Activated T-helper 1 cell treated with anti-CD3 and anti-CD28 coated beads, Interleukin-12 subunit alpha, Interleukin-12 subunit beta, Interleukin-2, Interleukin-4 antibody, amounts not matched to agents 30 ng/mL and 10 ng/mL and 1 ng/mL, durations not matched to agents 14 hours and 24 hours and 36 hours (primary cell): ENCODE measurements at regions not wholly inside any gene's neighbourhood (a gene's known extent, or its start where the extent isn't known, plus 50 kb on each side); places are given as distances from the start of the nearest gene placed in this dataset.

Experiments
- DNase-seq: peaks from one replicate; pipeline ENCODE4 v3.0.0; 2021; ENCODE audit warnings: low spot score
- H3K27ac Mint-ChIP-seq: one replicate; pipeline ENCODE4 v1.8.0; 2021; ENCODE audit warnings: mild to moderate bottlenecking, mixed read lengths
- H3K27me3 Mint-ChIP-seq: one replicate; pipeline ENCODE4 v1.8.0; 2022; ENCODE audit warnings: mild to moderate bottlenecking, moderate library complexity, mixed read lengths; ENCODE audit not compliant: insufficient read depth
- H3K36me3 Mint-ChIP-seq: one replicate; pipeline ENCODE4 v1.8.0; 2021; ENCODE audit warnings: low read depth, mixed read lengths
- H3K4me1 Mint-ChIP-seq: one replicate; pipeline ENCODE4 v1.8.0; 2021; ENCODE audit warnings: low read depth, mixed read lengths
- H3K4me3 Mint-ChIP-seq: one replicate; pipeline ENCODE4 v1.8.0; 2021; ENCODE audit warnings: mild to moderate bottlenecking, moderate library complexity, mixed read lengths
- H3K9me3 Mint-ChIP-seq: one replicate; pipeline ENCODE4 v1.8.0; 2021; ENCODE audit warnings: mixed read lengths
- intact Hi-C: fragments of 100-400 bp; cut with micrococcal nuclease; formaldehyde crosslinking; loops from one replicate; pipeline ENCODE4 v1.15.1; 2024

GRCh38 chr11:119863236-119863635, 134.2 kb upstream of the NECTIN1 start:
- Mint-ChIP-seq H3K4me3 (no peak overlapping the region), H3K27me3 (peaks cover 13% of the 10 kb centered on the region), H3K27ac (no peak overlapping the region), H3K9me3 (no peaks in the 10 kb centered on the region), H3K36me3 (no peaks in the 10 kb centered on the region), H3K4me1 (no peaks in the 10 kb centered on the region)
- no peak for DNase-seq
- intact Hi-C loops: no loop called here

GRCh38 chr11:119861160-119861559, 132.2 kb upstream of the NECTIN1 start:
- Mint-ChIP-seq H3K9me3 (no peaks in the 10 kb centered on the region), H3K36me3 (no peaks in the 10 kb centered on the region), H3K4me1 (no peaks in the 10 kb centered on the region), H3K27me3 (peaks cover 10% of the 10 kb centered on the region), H3K4me3 (no peak overlapping the region), H3K27ac (no peak overlapping the region)
- intact Hi-C loops: no loop called here
- DNase-seq: no peak

GRCh38 chr11:119860561-119861094, 131.6 kb upstream of the NECTIN1 start:
- intact Hi-C loops: no loop called here
- DNase-seq: no peak
- H3K4me3 Mint-ChIP-seq: no peak overlapping the region
- no peaks in the 10 kb centered on the region for H3K9me3 Mint-ChIP-seq
- H3K36me3 Mint-ChIP-seq: no peaks in the 10 kb centered on the region
- no peak overlapping the region for H3K27ac Mint-ChIP-seq
- peaks cover 7% of the 10 kb centered on the region for H3K27me3 Mint-ChIP-seq
- no peaks in the 10 kb centered on the region for H3K4me1 Mint-ChIP-seq

GRCh38 chr11:119859684-119860083, 130.7 kb upstream of the NECTIN1 start:
- peaks cover 6% of the 10 kb centered on the region for H3K27me3 Mint-ChIP-seq
- no peak overlapping the region for H3K4me3 Mint-ChIP-seq
- no peaks in the 10 kb centered on the region for H3K4me1 Mint-ChIP-seq
- H3K9me3 Mint-ChIP-seq: no peaks in the 10 kb centered on the region
- intact Hi-C loops: no loop called here
- no peaks in the 10 kb centered on the region for H3K36me3 Mint-ChIP-seq
- DNase-seq: no peak
- H3K27ac Mint-ChIP-seq: no peak overlapping the region

GRCh38 chr11:119858288-119858687, 129.3 kb upstream of the NECTIN1 start:
- H3K27me3 Mint-ChIP-seq: peaks cover 4% of the 10 kb centered on the region
- intact Hi-C loops: no loop called here
- H3K9me3 Mint-ChIP-seq: no peaks in the 10 kb centered on the region
- H3K27ac Mint-ChIP-seq: no peak overlapping the region
- H3K4me1 Mint-ChIP-seq: no peaks in the 10 kb centered on the region
- H3K4me3 Mint-ChIP-seq: no peak overlapping the region
- no peaks in the 10 kb centered on the region for H3K36me3 Mint-ChIP-seq
- DNase-seq: no peak

- intact Hi-C loops: no loop called here
Observed at GRCh38 chr11:119856681-119857485, 127.9 kb upstream of the NECTIN1 start.

GRCh38 chr11:119855066-119855465, 126.1 kb upstream of the NECTIN1 start:
- no peak for DNase-seq
- peaks cover 7% of the 10 kb centered on the region for H3K27me3 Mint-ChIP-seq
- no peak overlapping the region for H3K27ac Mint-ChIP-seq
- no peaks in the 10 kb centered on the region for H3K4me1 Mint-ChIP-seq
- H3K4me3 Mint-ChIP-seq: no peak overlapping the region
- no peaks in the 10 kb centered on the region for H3K9me3 Mint-ChIP-seq
- intact Hi-C loops: no loop called here
- H3K36me3 Mint-ChIP-seq: no peaks in the 10 kb centered on the region

More at GRCh38 chr11:119856681-119857485, 127.9 kb upstream of the NECTIN1 start:
- DNase-seq: no peak
- Mint-ChIP-seq H3K27ac (no peak overlapping the region), H3K4me3 (no peak overlapping the region), H3K27me3 (peaks cover 5% of the 10 kb centered on the region), H3K36me3 (no peaks in the 10 kb centered on the region), H3K9me3 (no peaks in the 10 kb centered on the region), H3K4me1 (no peaks in the 10 kb centered on the region)

GRCh38 chr11:119854521-119854920, 125.5 kb upstream of the NECTIN1 start:
- no peak overlapping the region for H3K27ac Mint-ChIP-seq
- no peaks in the 10 kb centered on the region for H3K9me3 Mint-ChIP-seq
- no peak for DNase-seq
- no peaks in the 10 kb centered on the region for H3K36me3 Mint-ChIP-seq
- peaks cover 7% of the 10 kb centered on the region for H3K27me3 Mint-ChIP-seq
- intact Hi-C loops: no loop called here
- no peak overlapping the region for H3K4me3 Mint-ChIP-seq
- no peaks in the 10 kb centered on the region for H3K4me1 Mint-ChIP-seq

- Mint-ChIP-seq H3K27ac (no peak overlapping the region), H3K9me3 (no peaks in the 10 kb centered on the region), H3K4me3 (no peak overlapping the region), H3K36me3 (no peaks in the 10 kb centered on the region), H3K27me3 (peaks cover 7% of the 10 kb centered on the region), H3K4me1 (no peaks in the 10 kb centered on the region)
- intact Hi-C loops: no loop called here
- DNase-seq: no peak
Observed at GRCh38 chr11:119853581-119854360, 124.8 kb upstream of the NECTIN1 start.

- Mint-ChIP-seq H3K4me3 (no peak overlapping the region), H3K4me1 (no peaks in the 10 kb centered on the region), H3K27me3 (peaks cover 5% of the 10 kb centered on the region), H3K9me3 (no peaks in the 10 kb centered on the region), H3K27ac (no peak overlapping the region), H3K36me3 (no peaks in the 10 kb centered on the region)
- DNase-seq: no peak
- intact Hi-C loops: no loop called here
Observed at GRCh38 chr11:119852741-119853140, 123.7 kb upstream of the NECTIN1 start.

- intact Hi-C loops: no loop called here
Observed at GRCh38 chr11:119850822-119851409, 121.9 kb upstream of the NECTIN1 start.

GRCh38 chr11:119849872-119850271, 120.9 kb upstream of the NECTIN1 start:
- no peak overlapping the region for H3K4me3 Mint-ChIP-seq
- H3K27me3 Mint-ChIP-seq: peaks cover 5% of the 10 kb centered on the region
- no peaks in the 10 kb centered on the region for H3K36me3 Mint-ChIP-seq
- no peak overlapping the region for H3K27ac Mint-ChIP-seq
- H3K4me1 Mint-ChIP-seq: no peaks in the 10 kb centered on the region
- H3K9me3 Mint-ChIP-seq: no peaks in the 10 kb centered on the region
- DNase-seq: no peak
- intact Hi-C loops: no loop called here

More at GRCh38 chr11:119850822-119851409, 121.9 kb upstream of the NECTIN1 start:
- no peak overlapping the region for H3K27ac Mint-ChIP-seq
- no peaks in the 10 kb centered on the region for H3K9me3 Mint-ChIP-seq
- no peak for DNase-seq
- H3K4me1 Mint-ChIP-seq: no peaks in the 10 kb centered on the region
- no peaks in the 10 kb centered on the region for H3K36me3 Mint-ChIP-seq
- no peak overlapping the region for H3K4me3 Mint-ChIP-seq
- peaks cover 5% of the 10 kb centered on the region for H3K27me3 Mint-ChIP-seq

GRCh38 chr11:119847853-119848252, 118.9 kb upstream of the NECTIN1 start:
- H3K27me3 Mint-ChIP-seq: peaks cover 5% of the 10 kb centered on the region
- no peaks in the 10 kb centered on the region for H3K4me1 Mint-ChIP-seq
- no peaks in the 10 kb centered on the region for H3K9me3 Mint-ChIP-seq

More at GRCh38 chr11:119847853-119848252, 118.9 kb upstream of the NECTIN1 start:
- no peak for DNase-seq
- Mint-ChIP-seq H3K27ac (no peak overlapping the region), H3K36me3 (no peaks in the 10 kb centered on the region), H3K4me3 (no peak overlapping the region)
- intact Hi-C loops: no loop called here
